GM12878 (cell line): ENCODE measurements at regions not wholly inside any gene's neighbourhood (a gene's known extent, or its start where the extent isn't known, plus 50 kb on each side); places are given as distances from the start of the nearest gene placed in this dataset.

Experiments used
- ATAC-seq: fragments of 200-7000 bp; cut with Tn5 transposase; 3 replicates; pipeline ENCODE4 v1.9.1; 2020; ENCODE audit warnings: mild to moderate bottlenecking, moderate library complexity
- BruUV-seq: library from RNA; stranded (reverse); fragments of 400-500 nt; replicated peaks from 2 replicates; lab custom pipeline; 2021; lab: Mats Ljungman, UMichigan
- CTCF ChIA-PET: fragments of 300-600 bp; sonication (Branson Sonifier 250); formaldehyde crosslinking; extraction: SDS; loops from one replicate; lab custom pipeline; 2021; ENCODE audit warnings: inconsistent platforms; lab: Yijun Ruan, JAX
- POLR2A ChIA-PET: fragments of 350-600 bp; formaldehyde crosslinking; extraction: SDS; loops from one replicate; lab custom pipeline; 2021; ENCODE audit warnings: inconsistent platforms; lab: Charles Lee
- RAD21 ChIA-PET: fragments of 300-600 bp; sonication (Branson Sonifier 250); formaldehyde crosslinking; loops from one replicate; lab custom pipeline; 2023; ENCODE audit warnings: antibody characterized with exemption; ENCODE audit not compliant: unreplicated experiment; lab: Charles Lee
- SMC1A ChIA-PET: fragments of 300-600 bp; sonication (Branson Sonifier 250); formaldehyde crosslinking; loops from one replicate; lab custom pipeline; 2023; ENCODE audit not compliant: unreplicated experiment, uncharacterized antibody; lab: Charles Lee
- DNase-seq: peaks from one replicate; pipeline ENCODE4 v3.0.0-alpha.2; 2011; ENCODE audit warnings: low read depth, low spot score
- FAIRE-seq: peaks from 3 replicates; lab custom pipeline; 2011; peaks lifted over from hg19 to GRCh38; lab: Jason Lieb, UNC
- H2AFZ ChIP-seq: 2 replicates; pipeline ENCODE4 v1.6.0; 2011; ENCODE audit warnings: low read depth, low read length, control low read depth; ENCODE audit not compliant: control insufficient read depth
- H3K27ac ChIP-seq: 2 replicates; pipeline ENCODE4 v1.5.1; 2011; ENCODE audit warnings: control low read depth; ENCODE audit not compliant: control insufficient read depth, insufficient read depth
- H3K27me3 ChIP-seq, 2 experiments: replicated peaks in 1 of 2; 2 replicates each; pipeline versions ENCODE4 v1.6.0 to v1.6.1; 2011; ENCODE audit warnings: low read length in 1 of 2; ENCODE audit not compliant: control insufficient read depth in 2 of 2, insufficient read depth in 2 of 2
- H3K36me3 ChIP-seq, 2 experiments: 2 replicates each; pipeline ENCODE4 v1.5.1; 2011; ENCODE audit warnings: low read length in 1 of 2; ENCODE audit not compliant: control insufficient read depth in 2 of 2, insufficient read depth in 2 of 2
- H3K4me1 ChIP-seq: 2 replicates; pipeline ENCODE4 v1.6.1; 2011; ENCODE audit warnings: mild to moderate bottlenecking, low read length, moderate library complexity, mixed read lengths; ENCODE audit not compliant: control insufficient read depth, insufficient read depth
- H3K4me2 ChIP-seq: 2 replicates; pipeline ENCODE4 v1.6.0; 2011; ENCODE audit warnings: control low read depth; ENCODE audit not compliant: control insufficient read depth, insufficient read depth
- H3K4me3 ChIP-seq: fragments of 200-600 bp; sonication (generic); 2 replicates; pipeline ENCODE4 v1.5.1; 2016
- H3K79me2 ChIP-seq: 2 replicates; pipeline ENCODE4 v1.6.0; 2011; ENCODE audit warnings: low read length; ENCODE audit not compliant: control insufficient read depth, insufficient read depth
- H3K9ac ChIP-seq: 2 replicates; pipeline ENCODE4 v1.8.0; 2011; ENCODE audit warnings: low read length, control low read depth, mixed read lengths; ENCODE audit not compliant: control insufficient read depth, insufficient read depth
- H3K9me3 ChIP-seq: replicated peaks from 3 replicates; pipeline ENCODE4 v1.5.1; 2011; ENCODE audit warnings: mild to moderate bottlenecking, low read length; ENCODE audit not compliant: control insufficient read depth, insufficient read depth
- H4K20me1 ChIP-seq: 2 replicates; pipeline ENCODE4 v1.6.0; 2011; ENCODE audit not compliant: control insufficient read depth, insufficient read depth
- BHLHE40 ChIP-seq, 2 experiments: fragments of 450-650 bp in 1 of 2; IDR thresholded peaks; 2 replicates each; pipeline ENCODE4 v1.6.1; 2011 to 2017; ENCODE audit warnings: low read depth in 2 of 2, borderline replicate concordance in 1 of 2, improper control_type of control experiment in 1 of 2, low read length in 1 of 2, mild to moderate bottlenecking in 1 of 2
- BMI1 ChIP-seq: fragments of 450-650 bp; IDR thresholded peaks from 2 replicates; pipeline ENCODE4 v1.6.1; 2016; ENCODE audit warnings: mild to moderate bottlenecking, moderate library complexity, borderline replicate concordance
- CBX5 ChIP-seq: sonication (generic); IDR thresholded peaks from 2 replicates; pipeline ENCODE4 v1.6.1; 2016; ENCODE audit warnings: low read depth, moderate library complexity, mild to moderate bottlenecking, inconsistent platforms
- CEBPB ChIP-seq, 2 experiments: fragments of 150-350 bp in 1 of 2; IDR thresholded peaks; 2 replicates each; pipeline ENCODE4 v1.6.1; 2012 to 2014; ENCODE audit warnings: low read depth in 2 of 2, low read length in 2 of 2, borderline replicate concordance in 1 of 2, inconsistent platforms in 1 of 2
- ETV6 ChIP-seq, 2 experiments: fragments of 450-650 bp in 1 of 2; IDR thresholded peaks in 1 of 2; conservative IDR thresholded peaks in 1 of 2; 2 replicates each; pipeline ENCODE4 v1.6.1; 2014; ENCODE audit warnings: antibody characterized with exemption in 1 of 2, borderline replicate concordance in 1 of 2, low read depth in 1 of 2, mild to moderate bottlenecking in 1 of 2, moderate library complexity in 1 of 2
- EZH2 ChIP-seq: IDR thresholded peaks from 2 replicates; pipeline ENCODE4 v1.6.1; 2012; ENCODE audit warnings: low read depth, mild to moderate bottlenecking, control low read depth, inconsistent platforms, low read length, borderline replicate concordance; ENCODE audit not compliant: control insufficient read depth
- FOS ChIP-seq: IDR thresholded peaks from 3 replicates; pipeline ENCODE4 v1.6.1; 2011; ENCODE audit warnings: borderline replicate concordance; ENCODE audit not compliant: insufficient read length; ENCODE audit errors: extremely low read depth
- KDM1A ChIP-seq: fragments of 200-600 bp; sonication (generic); IDR thresholded peaks from 2 replicates; pipeline ENCODE4 v1.6.1; 2016; ENCODE audit warnings: borderline replicate concordance
- MEF2A ChIP-seq: IDR thresholded peaks from 2 replicates; pipeline ENCODE4 v1.6.1; 2011; ENCODE audit warnings: low read depth, mild to moderate bottlenecking, low read length, moderate library complexity; ENCODE audit not compliant: insufficient read depth
- NFIC ChIP-seq: IDR thresholded peaks from 2 replicates; pipeline ENCODE4 v1.6.1; 2012; ENCODE audit warnings: low read depth, mild to moderate bottlenecking, inconsistent platforms, low read length, moderate library complexity
- NR2C1 ChIP-seq: fragments of 450-650 bp; IDR thresholded peaks from 2 replicates; pipeline ENCODE4 v1.6.1; 2017; ENCODE audit warnings: antibody characterized with exemption, mild to moderate bottlenecking, moderate library complexity
- NR2F1 ChIP-seq: fragments of 450-650 bp; conservative IDR thresholded peaks from 2 replicates; pipeline ENCODE4 v1.6.1; 2017; ENCODE audit warnings: mild to moderate bottlenecking
- POLR2AphosphoS5 ChIP-seq: IDR thresholded peaks from 2 replicates; pipeline ENCODE4 v1.6.1; 2011; ENCODE audit warnings: mild to moderate bottlenecking, low read length, inconsistent platforms
- RB1 ChIP-seq: fragments of 450-650 bp; formaldehyde crosslinking; IDR thresholded peaks from 2 replicates; pipeline ENCODE4 v1.6.1; 2017; ENCODE audit warnings: mild to moderate bottlenecking, borderline replicate concordance
- SUPT20H ChIP-seq: IDR thresholded peaks from 2 replicates; pipeline ENCODE4 v1.6.1; 2011; ENCODE audit warnings: low read depth, mild to moderate bottlenecking, low read length, moderate library complexity, borderline replicate concordance; ENCODE audit not compliant: control insufficient read depth
- YY1 ChIP-seq: IDR thresholded peaks from 2 replicates; pipeline ENCODE4 v1.6.1; 2011; ENCODE audit warnings: low read depth, mild to moderate bottlenecking, low read length
- ZNF217 ChIP-seq: fragments of 450-650 bp; IDR thresholded peaks from 2 replicates; pipeline ENCODE4 v1.6.1; 2017; ENCODE audit warnings: antibody characterized with exemption, mild to moderate bottlenecking
- ZNF24 ChIP-seq: fragments of 450-650 bp; IDR thresholded peaks from 2 replicates; pipeline ENCODE4 v1.6.1; 2017; ENCODE audit warnings: antibody characterized with exemption, mild to moderate bottlenecking
- WGBS: methylation state at CpG from one replicate; pipeline ENCODE4 v1.1.6; 2016; ENCODE audit warnings: low lambda C conversion rate; ENCODE audit not compliant: insufficient replicate concordance, insufficient coverage; ENCODE audit errors: missing lambda C conversion rate; 5-methylcytosine and 5-hydroxymethylcytosine counted together
- in situ Hi-C: fragments of 300-500 bp; cut with MboI; formaldehyde crosslinking; loops from 9 replicates; pipeline ENCODE4 v1.14.3; 2018; ENCODE audit warnings: mixed read lengths
- intact Hi-C: fragments of 100-400 bp; cut with micrococcal nuclease; formaldehyde crosslinking; loops from one replicate; pipeline ENCODE4 v1.14.2; 2022; ENCODE audit not compliant: unreplicated experiment
- TF ChIP-seq, protein P1 (sequence below): IDR thresholded peaks from 2 replicates; pipeline ENCODE4 v1.6.1; 2011; ENCODE audit warnings: borderline replicate concordance, low read depth, mild to moderate bottlenecking, moderate library complexity, low read length; ENCODE audit not compliant: insufficient read depth, poor library complexity, severe bottlenecking

DNA sequence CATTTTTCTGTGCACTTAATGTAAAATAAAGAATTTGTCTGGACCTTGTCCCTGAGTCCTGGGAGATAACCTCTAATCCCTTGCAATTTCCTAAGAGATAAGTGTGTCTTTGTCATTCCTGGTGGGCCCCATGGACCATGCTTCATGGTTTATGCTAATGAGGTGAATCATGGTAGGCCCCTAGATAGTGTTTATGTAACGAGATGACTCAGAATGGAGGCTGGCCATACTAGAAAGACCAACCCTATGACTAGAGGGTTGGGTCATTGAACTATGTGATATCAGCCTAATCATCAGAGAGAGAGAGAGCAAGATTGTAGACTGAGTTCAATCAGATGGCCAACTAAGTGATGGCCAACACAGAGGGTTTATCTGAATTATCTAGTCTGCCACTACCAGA is 64.2 kb upstream of the NHSL2 start:
- FAIRE-seq (no peak), ATAC-seq (no peak), DNase-seq (no peak)
- no peak overlapping the region for H2AFZ ChIP-seq
- no peaks in the 10 kb centered on the region for H3K4me1 ChIP-seq
- no peak overlapping the region for H3K4me3 ChIP-seq
- RAD21 ChIA-PET = no interaction called here
- H3K9ac ChIP-seq = no peak overlapping the region
- 0% methylated on average over 1 of the region's 1 CpG for WGBS
- no TSS peak for BruUV-seq
- intact Hi-C loops = no loop called here
- H3K4me2 ChIP-seq = no peak overlapping the region
- TF ChIP-seq NR2F1 (no peak), YY1 (no peak), FOS (no peak), EZH2 (no peak), BMI1 (no peak), SUPT20H (no peak), ETV6 (conservative IDR thresholded peaks at IDR 0.05 in 1 of 2, IDR thresholded peaks at IDR 0.05 in 1 of 2; ENCODE audit: borderline replicate concordance in 1 of 2, low read depth in 1 of 2) (no peak), NFIC (no peak), BHLHE40 (IDR thresholded peaks at IDR 0.05; ENCODE audit: borderline replicate concordance in 1 of 2, low read depth in 2 of 2, low read length in 1 of 2) (no peak), MEF2A (no peak), KDM1A (no peak), CBX5 (no peak), ZNF217 (no peak), CEBPB (IDR thresholded peaks at IDR 0.05; ENCODE audit: borderline replicate concordance in 1 of 2, low read depth in 2 of 2, low read length in 2 of 2) (no peak), POLR2AphosphoS5 (no peak), RB1 (no peak), ZNF24 (no peak), NR2C1 (no peak)
- TF ChIP-seq, protein P1, sequence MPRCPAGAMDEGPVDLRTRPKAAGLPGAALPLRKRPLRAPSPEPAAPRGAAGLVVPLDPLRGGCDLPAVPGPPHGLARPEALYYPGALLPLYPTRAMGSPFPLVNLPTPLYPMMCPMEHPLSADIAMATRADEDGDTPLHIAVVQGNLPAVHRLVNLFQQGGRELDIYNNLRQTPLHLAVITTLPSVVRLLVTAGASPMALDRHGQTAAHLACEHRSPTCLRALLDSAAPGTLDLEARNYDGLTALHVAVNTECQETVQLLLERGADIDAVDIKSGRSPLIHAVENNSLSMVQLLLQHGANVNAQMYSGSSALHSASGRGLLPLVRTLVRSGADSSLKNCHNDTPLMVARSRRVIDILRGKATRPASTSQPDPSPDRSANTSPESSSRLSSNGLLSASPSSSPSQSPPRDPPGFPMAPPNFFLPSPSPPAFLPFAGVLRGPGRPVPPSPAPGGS = no peak
- no peaks in the 10 kb centered on the region for H3K79me2 ChIP-seq
- no peak overlapping the region for H3K27ac ChIP-seq
- in situ Hi-C loops = no loop called here
- no peaks in the 10 kb centered on the region for H4K20me1 ChIP-seq
- no peaks in the 10 kb centered on the region for H3K27me3 ChIP-seq
- no peaks in the 10 kb centered on the region for H3K36me3 ChIP-seq
- no peaks in the 10 kb centered on the region for H3K9me3 ChIP-seq
- POLR2A ChIA-PET = no interaction called here
- SMC1A ChIA-PET = no interaction called here
- CTCF ChIA-PET = interaction anchor here (0.6 kb wide), 1 partner anchor 297 kb away, joined by 3 read pairs; no protein-coding TSS in a partner anchor
